Central memory CD8-positive, alpha-beta T cell (primary cell): ENCODE measurements at regions not wholly inside any gene's neighbourhood (a gene's known extent, or its start where the extent isn't known, plus 50 kb on each side); places are given as distances from the start of the nearest gene placed in this dataset.

Experiments used
- ATAC-seq: fragments of 150-1000 bp; cut with Tn5 transposase; replicated peaks from 2 replicates; pipeline ENCODE4 v1.10.0; 2022; ENCODE audit warnings: mild to moderate bottlenecking, moderate FRiP score, moderate number of reproducible peaks; ENCODE audit not compliant: poor library complexity, severe bottlenecking; ENCODE audit errors: extremely low read depth
- DNase-seq, 2 donors: peaks; one replicate each; pipeline ENCODE4 v3.0.0; 2021; ENCODE audit warnings: low spot score in 2 of 2
- H3K27ac Mint-ChIP-seq: one replicate; pipeline ENCODE4 v1.8.0; 2022; ENCODE audit warnings: low read depth, mild to moderate bottlenecking, moderate library complexity, mixed read lengths
- H3K27me3 Mint-ChIP-seq: one replicate; pipeline ENCODE4 v1.8.0; 2022; ENCODE audit warnings: mixed read lengths
- H3K36me3 Mint-ChIP-seq: one replicate; pipeline ENCODE4 v1.8.0; 2022; ENCODE audit warnings: mild to moderate bottlenecking, moderate library complexity, mixed read lengths; ENCODE audit not compliant: insufficient read depth
- H3K4me1 Mint-ChIP-seq: one replicate; pipeline ENCODE4 v1.8.0; 2022; ENCODE audit warnings: mixed read lengths
- H3K4me3 Mint-ChIP-seq: one replicate; pipeline ENCODE4 v1.8.0; 2022; ENCODE audit warnings: mild to moderate bottlenecking, moderate library complexity, mixed read lengths
- H3K9me3 Mint-ChIP-seq: one replicate; pipeline ENCODE4 v1.8.0; 2022; ENCODE audit warnings: mixed read lengths

DNA sequence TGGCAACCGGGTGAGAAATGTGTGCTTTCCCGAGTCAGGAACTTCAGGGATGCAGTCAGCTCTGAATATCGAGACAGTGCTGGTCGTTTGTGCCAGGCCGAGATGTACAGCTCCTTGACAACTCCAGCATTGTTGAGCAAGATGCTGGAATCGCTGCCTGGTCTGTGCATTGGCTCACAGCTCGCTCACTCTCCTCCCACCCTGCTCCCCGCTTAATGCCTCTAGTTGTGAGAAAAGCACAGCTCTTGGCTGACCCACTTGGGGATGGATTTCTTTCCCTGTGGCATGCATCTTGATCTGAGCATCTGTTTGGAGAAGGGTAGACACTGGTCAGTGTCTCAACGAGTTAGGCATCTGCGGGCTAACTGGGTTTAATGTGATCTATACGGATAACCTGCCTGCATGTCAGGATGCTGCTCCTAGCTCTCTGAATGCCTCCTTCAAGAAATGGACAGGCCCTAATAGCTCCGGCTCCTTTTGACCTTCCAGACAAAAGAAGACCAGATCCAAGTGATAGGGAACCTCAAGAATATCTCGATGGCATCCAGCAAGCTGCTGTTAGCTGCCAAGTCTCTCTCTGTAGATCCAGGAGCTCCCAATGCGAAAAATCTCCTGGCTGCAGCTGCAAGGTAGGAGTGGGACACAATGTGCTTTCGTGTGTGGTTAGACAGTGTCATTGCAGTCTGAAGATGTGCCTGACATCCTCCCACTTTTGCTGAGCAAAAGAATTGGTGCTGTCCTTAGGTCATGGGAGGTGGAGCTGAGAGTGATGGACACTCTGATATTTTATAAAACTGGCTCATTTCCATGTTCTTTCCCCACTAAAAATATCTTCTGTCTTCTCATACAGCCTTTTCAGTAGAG lies 302.2 kb upstream of the TPM1 start:
- Mint-ChIP-seq H3K27me3 (peaks cover 36% of the 10 kb centered on the region), H3K9me3 (no peaks in the 10 kb centered on the region), H3K36me3 (peaks cover 2% of the 10 kb centered on the region), H3K4me3 (no peak overlapping the region), H3K4me1 (peaks cover 14% of the 10 kb centered on the region), H3K27ac (no peak overlapping the region)
- DNase-seq: no peak
- ATAC-seq: no peak

DNA sequence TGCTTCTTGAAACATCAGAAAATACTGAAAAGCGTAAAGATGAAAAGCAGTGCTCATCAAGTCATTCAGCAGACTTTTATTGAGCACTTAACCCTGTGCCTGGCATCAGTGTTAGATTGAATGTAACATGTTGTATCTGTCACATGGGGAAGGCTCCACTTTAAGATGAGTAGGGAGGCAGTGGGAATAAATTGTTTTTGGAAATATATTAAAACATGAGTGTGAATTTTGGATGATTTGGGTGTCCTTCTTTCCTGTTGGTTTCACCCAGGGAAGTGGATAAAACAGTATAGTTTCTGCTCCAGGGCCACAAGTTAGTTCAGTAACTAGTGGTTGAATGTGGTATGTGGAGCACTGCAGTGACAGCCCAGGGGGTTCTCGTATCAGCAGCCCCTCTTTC lies 301.4 kb upstream of the TPM1 start:
- ATAC-seq (no peak), DNase-seq (no peak)
- peaks cover 2% of the 10 kb centered on the region for H3K36me3 Mint-ChIP-seq
- H3K4me3 Mint-ChIP-seq: no peak overlapping the region
- peaks cover 31% of the 10 kb centered on the region for H3K27me3 Mint-ChIP-seq
- peaks cover 14% of the 10 kb centered on the region for H3K4me1 Mint-ChIP-seq
- no peaks in the 10 kb centered on the region for H3K9me3 Mint-ChIP-seq
- no peak overlapping the region for H3K27ac Mint-ChIP-seq

- H3K27me3 Mint-ChIP-seq: peaks cover 20% of the 10 kb centered on the region
- H3K4me1 Mint-ChIP-seq: peaks cover 14% of the 10 kb centered on the region
- DNase-seq (no peak), ATAC-seq (no peak)
- H3K36me3 Mint-ChIP-seq: peaks cover 2% of the 10 kb centered on the region
- H3K9me3 Mint-ChIP-seq: no peaks in the 10 kb centered on the region
- no peak overlapping the region for H3K4me3 Mint-ChIP-seq
- H3K27ac Mint-ChIP-seq: no peak overlapping the region
These were observed 300.0 kb upstream of the TPM1 start for GRCh38 chr15:62742409-62743171.

DNA sequence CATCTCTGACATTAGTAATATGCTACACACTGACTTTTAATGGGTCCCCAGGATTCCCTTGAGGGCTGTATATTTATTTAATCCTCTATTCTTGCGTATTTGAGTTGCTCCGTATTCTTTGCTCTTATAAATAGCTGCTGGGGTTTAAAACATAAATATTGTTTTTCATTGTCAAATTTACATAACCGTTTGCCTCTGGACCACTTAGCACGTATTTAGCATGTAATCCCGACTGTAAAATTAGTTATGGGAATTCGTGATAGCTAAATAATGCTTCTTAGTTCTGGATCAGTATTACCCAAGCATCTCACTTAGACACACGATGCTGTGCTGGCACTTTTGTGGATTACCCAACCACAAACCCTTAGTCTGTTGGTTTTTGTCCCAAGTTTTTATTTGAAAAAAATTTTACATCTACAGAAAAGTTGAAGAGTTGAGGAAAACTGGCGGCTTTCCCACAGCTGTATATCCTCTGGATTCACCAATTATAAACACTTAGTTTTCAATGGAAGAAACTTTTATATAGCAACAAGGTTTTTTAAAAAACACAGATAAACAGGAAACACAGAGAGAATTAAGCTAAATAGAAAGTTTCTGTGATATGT lies 296.8 kb upstream of the TPM1 start:
- peaks cover 2% of the 10 kb centered on the region for H3K36me3 Mint-ChIP-seq
- peaks cover 41% of the 10 kb centered on the region for H3K27me3 Mint-ChIP-seq
- peaks cover 14% of the 10 kb centered on the region for H3K4me1 Mint-ChIP-seq
- H3K9me3 Mint-ChIP-seq: no peaks in the 10 kb centered on the region
- H3K27ac Mint-ChIP-seq: no peak overlapping the region
- DNase-seq (no peak), ATAC-seq (no peak)
- no peak overlapping the region for H3K4me3 Mint-ChIP-seq

GRCh38 chr15:62748196-62748595 lies 294.4 kb upstream of the TPM1 start:
- Mint-ChIP-seq H3K4me1 (peaks cover 1% of the 10 kb centered on the region), H3K4me3 (no peak overlapping the region), H3K27me3 (peaks cover 66% of the 10 kb centered on the region), H3K27ac (no peak overlapping the region), H3K9me3 (no peaks in the 10 kb centered on the region), H3K36me3 (no peaks in the 10 kb centered on the region)
- DNase-seq (no peak), ATAC-seq (no peak)

DNA sequence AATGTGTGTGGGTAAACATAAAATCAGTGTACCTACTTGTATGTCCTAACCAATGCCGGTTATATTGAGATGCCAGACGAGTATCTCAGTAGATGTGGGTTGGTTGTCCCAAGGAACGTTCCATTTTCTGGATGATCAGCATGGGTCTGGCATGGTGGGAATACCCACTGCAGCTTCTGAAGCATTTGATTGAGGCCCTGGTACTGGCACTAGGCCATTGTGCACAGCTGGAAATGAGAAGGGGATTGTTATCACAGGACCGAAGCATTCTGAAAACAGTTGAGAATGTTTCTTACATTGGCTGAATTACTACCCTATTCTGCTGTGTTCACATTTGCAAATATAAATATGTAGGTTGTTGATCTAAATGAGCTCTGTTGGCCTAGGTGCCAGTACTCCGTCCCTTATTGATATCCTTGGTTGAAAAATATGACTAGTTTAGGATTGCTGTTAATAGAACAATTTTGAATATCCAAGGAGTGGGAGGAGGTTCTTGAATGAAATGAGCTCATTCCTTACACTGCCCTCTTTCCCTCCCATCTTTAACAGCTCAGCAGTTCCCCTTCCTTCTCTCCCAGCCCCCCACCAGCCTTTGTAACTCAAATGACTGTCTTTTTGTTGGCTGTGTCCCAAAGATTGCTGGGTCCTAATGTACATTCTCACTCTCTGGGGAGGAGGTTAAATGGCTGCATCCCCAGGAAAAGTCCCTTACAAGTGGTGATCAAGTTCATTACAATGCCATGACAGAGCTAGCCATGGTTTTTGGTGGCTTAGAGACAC lies 293.3 kb upstream of the TPM1 start:
- no peaks in the 10 kb centered on the region for H3K4me1 Mint-ChIP-seq
- ATAC-seq: no peak
- no peak for DNase-seq
- H3K36me3 Mint-ChIP-seq: no peaks in the 10 kb centered on the region
- no peak overlapping the region for H3K27ac Mint-ChIP-seq
- no peak overlapping the region for H3K4me3 Mint-ChIP-seq
- H3K9me3 Mint-ChIP-seq: no peaks in the 10 kb centered on the region
- peaks cover 76% of the 10 kb centered on the region for H3K27me3 Mint-ChIP-seq

GRCh38 chr15:62750471-62750870 lies 292.1 kb upstream of the TPM1 start:
- no peak overlapping the region for H3K4me3 Mint-ChIP-seq
- H3K9me3 Mint-ChIP-seq: no peaks in the 10 kb centered on the region
- H3K4me1 Mint-ChIP-seq: no peaks in the 10 kb centered on the region
- DNase-seq (no peak), ATAC-seq (no peak)
- peaks cover 75% of the 10 kb centered on the region for H3K27me3 Mint-ChIP-seq
- H3K27ac Mint-ChIP-seq: no peak overlapping the region
- H3K36me3 Mint-ChIP-seq: no peaks in the 10 kb centered on the region

GRCh38 chr15:62752657-62753517 lies 289.7 kb upstream of the TPM1 start:
- Mint-ChIP-seq H3K4me1 (no peaks in the 10 kb centered on the region), H3K27me3 (peaks cover 69% of the 10 kb centered on the region), H3K36me3 (no peaks in the 10 kb centered on the region), H3K27ac (no peak overlapping the region), H3K4me3 (no peak overlapping the region), H3K9me3 (no peaks in the 10 kb centered on the region)
- ATAC-seq (no peak), DNase-seq (no peak)

- H3K4me1 Mint-ChIP-seq: no peaks in the 10 kb centered on the region
- H3K4me3 Mint-ChIP-seq: no peak overlapping the region
- DNase-seq (no peak), ATAC-seq (no peak)
- no peak overlapping the region for H3K27ac Mint-ChIP-seq
- H3K27me3 Mint-ChIP-seq: peaks cover 61% of the 10 kb centered on the region
- no peaks in the 10 kb centered on the region for H3K36me3 Mint-ChIP-seq
- H3K9me3 Mint-ChIP-seq: no peaks in the 10 kb centered on the region
These were observed 288.9 kb upstream of the TPM1 start for GRCh38 chr15:62753518-62754221.

DNA sequence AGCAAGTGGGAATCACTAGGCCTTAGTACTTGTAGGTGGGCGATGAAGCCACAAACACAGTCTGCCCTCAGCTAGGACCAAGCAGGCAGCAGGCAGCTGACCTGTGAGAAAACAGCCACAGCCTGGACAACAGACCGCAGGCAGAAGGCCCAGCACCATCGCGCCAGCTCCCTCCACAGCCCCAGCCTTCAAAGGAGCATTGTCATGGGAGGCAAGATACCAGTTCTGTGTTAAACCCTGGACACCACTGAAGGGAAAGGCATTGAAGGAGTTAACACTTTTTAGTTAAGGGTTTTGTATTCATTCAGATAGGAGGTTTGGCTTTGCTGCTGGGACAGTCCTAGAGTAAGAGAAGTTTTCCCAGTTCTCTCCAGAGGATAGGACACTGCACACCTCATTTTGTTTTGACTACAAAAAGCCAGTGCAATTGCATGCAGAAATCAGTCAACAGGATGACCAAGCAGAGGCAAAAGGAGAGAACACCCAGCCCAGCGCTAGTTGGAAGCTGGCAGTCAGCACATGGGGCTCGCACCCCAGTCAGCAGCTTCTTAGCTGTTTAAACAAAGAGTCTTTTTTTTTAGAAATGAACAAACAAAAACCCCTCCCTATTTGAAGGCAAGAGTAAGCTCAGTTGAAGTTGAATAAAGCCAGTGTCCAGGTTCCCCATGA lies 286.1 kb upstream of the TPM1 start:
- H3K27me3 Mint-ChIP-seq: peaks cover 33% of the 10 kb centered on the region
- no peaks in the 10 kb centered on the region for H3K36me3 Mint-ChIP-seq
- H3K4me3 Mint-ChIP-seq: no peak overlapping the region
- no peaks in the 10 kb centered on the region for H3K9me3 Mint-ChIP-seq
- H3K4me1 Mint-ChIP-seq: no peaks in the 10 kb centered on the region
- ATAC-seq (no peak), DNase-seq (no peak)
- no peak overlapping the region for H3K27ac Mint-ChIP-seq

DNA sequence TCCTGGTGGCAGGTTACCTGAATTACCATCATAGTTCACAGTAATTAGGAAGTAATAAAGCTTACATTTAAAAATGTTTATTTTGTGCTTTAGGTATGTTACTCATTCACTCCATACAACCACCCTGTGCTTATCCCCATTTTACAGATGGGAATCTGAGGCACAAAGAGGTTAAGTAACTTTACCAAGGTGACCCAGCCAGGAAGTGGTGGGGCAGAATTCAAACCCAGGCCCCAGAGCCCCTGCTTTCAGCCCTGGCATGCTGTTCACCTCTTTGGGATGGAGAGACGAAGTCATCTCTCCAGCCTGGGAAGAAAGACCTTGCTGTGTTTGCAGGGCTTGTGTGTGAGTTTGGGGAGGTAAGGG lies 285.6 kb upstream of the TPM1 start:
- Mint-ChIP-seq H3K36me3 (no peaks in the 10 kb centered on the region), H3K9me3 (no peaks in the 10 kb centered on the region), H3K27ac (no peak overlapping the region), H3K4me1 (no peaks in the 10 kb centered on the region), H3K27me3 (peaks cover 28% of the 10 kb centered on the region), H3K4me3 (no peak overlapping the region)
- DNase-seq (no peak), ATAC-seq (no peak)
